GM18951 (cell line): ENCODE measurements at regions not wholly inside any gene's neighbourhood (a gene's known extent, or its start where the extent isn't known, plus 50 kb on each side); places are given as distances from the start of the nearest gene placed in this dataset.

Experiments
- POLR2A ChIP-seq: IDR thresholded peaks from 4 replicates; pipeline ENCODE4 v1.6.1; 2011; ENCODE audit warnings: mild to moderate bottlenecking; ENCODE audit not compliant: insufficient read length, insufficient read depth; ENCODE audit errors: extremely low read depth
- in situ Hi-C: fragments of 300-500 bp; cut with MboI; formaldehyde crosslinking; loops from one replicate; pipeline ENCODE4 v1.12.0; 2022; ENCODE audit warnings: low sequenced_read_pairs, mixed read lengths, inconsistent platforms; ENCODE audit not compliant: unreplicated experiment

GRCh38 chr13:107512551-107512950 lies 702.8 kb downstream of the LIG4 start:
- in situ Hi-C loops, result no loop called here
- TF ChIP-seq POLR2A, result no peak

- in situ Hi-C loops, result no loop called here
- no peak for TF ChIP-seq POLR2A
Observed at GRCh38 chr13:107497661-107498060, 717.7 kb downstream of the LIG4 start.

GRCh38 chr13:107493266-107493665 lies 722.1 kb downstream of the LIG4 start:
- TF ChIP-seq POLR2A, result no peak
- in situ Hi-C loops, result no loop called here

- in situ Hi-C loops, result no loop called here
- no peak for TF ChIP-seq POLR2A
Observed at GRCh38 chr13:107482688-107483087, 732.6 kb downstream of the LIG4 start.

GRCh38 chr13:107480130-107480529 lies 735.2 kb downstream of the LIG4 start:
- TF ChIP-seq POLR2A, result no peak
- in situ Hi-C loops, result no loop called here

GRCh38 chr13:107477772-107478379 lies 737.5 kb downstream of the LIG4 start:
- in situ Hi-C loops, result no loop called here
- no peak for TF ChIP-seq POLR2A

GRCh38 chr13:107475753-107476453 lies 739.4 kb downstream of the LIG4 start:
- no peak for TF ChIP-seq POLR2A
- in situ Hi-C loops, result no loop called here

- no peak for TF ChIP-seq POLR2A
- in situ Hi-C loops, result no loop called here
Observed at GRCh38 chr13:107473253-107473652, 742.1 kb downstream of the LIG4 start.

GRCh38 chr13:107466326-107467099 lies 748.8 kb downstream of the LIG4 start:
- in situ Hi-C loops, result no loop called here

GRCh38 chr13:107462501-107462900 lies 752.8 kb downstream of the LIG4 start:
- TF ChIP-seq POLR2A, result no peak
- in situ Hi-C loops, result no loop called here

More at GRCh38 chr13:107466326-107467099, 748.8 kb downstream of the LIG4 start:
- TF ChIP-seq POLR2A, result no peak

- no peak for TF ChIP-seq POLR2A
- in situ Hi-C loops, result no loop called here
Observed at GRCh38 chr13:107461751-107462150, 753.6 kb downstream of the LIG4 start.

GRCh38 chr13:107459430-107459829 lies 755.9 kb downstream of the LIG4 start:
- in situ Hi-C loops, result no loop called here
- no peak for TF ChIP-seq POLR2A

- TF ChIP-seq POLR2A, result no peak
- in situ Hi-C loops, result no loop called here
Observed at GRCh38 chr13:107458269-107458668, 757.1 kb downstream of the LIG4 start.
